Loucy (cell line): ENCODE measurements at regions not wholly inside any gene's neighbourhood (a gene's known extent, or its start where the extent isn't known, plus 50 kb on each side); places are given as distances from the start of the nearest gene placed in this dataset.

Experiments used
- H2AFZ ChIP-seq: fragments of 200-600 bp; sonication (generic); 2 replicates; pipeline ENCODE4 v1.6.0; 2016; ENCODE audit warnings: antibody characterized with exemption, mild to moderate bottlenecking, low read length, moderate library complexity
- H3F3A ChIP-seq: fragments of 200-600 bp; 2 replicates; pipeline ENCODE4 v1.6.0; 2016; ENCODE audit warnings: antibody characterized with exemption, low read depth, mild to moderate bottlenecking
- H3K27me3 ChIP-seq: fragments of 200-600 bp; sonication (generic); 2 replicates; pipeline ENCODE4 v1.6.1; 2014; ENCODE audit warnings: low read length, mild to moderate bottlenecking; ENCODE audit not compliant: insufficient read depth, poor library complexity, severe bottlenecking
- H3K36me3 ChIP-seq: fragments of 200-600 bp; sonication (generic); 2 replicates; pipeline ENCODE4 v1.6.1; 2016; ENCODE audit warnings: low read length; ENCODE audit not compliant: insufficient read depth
- H3K4me1 ChIP-seq: fragments of 200-600 bp; sonication (generic); 2 replicates; pipeline ENCODE4 v1.5.1; 2014; ENCODE audit warnings: low read length, mild to moderate bottlenecking; ENCODE audit not compliant: insufficient read depth, poor library complexity, severe bottlenecking
- H3K4me2 ChIP-seq: fragments of 200-600 bp; sonication (generic); 2 replicates; pipeline ENCODE4 v1.6.0; 2014; ENCODE audit warnings: antibody characterized with exemption, low read length, low read depth, mild to moderate bottlenecking; ENCODE audit not compliant: poor library complexity, severe bottlenecking
- H3K4me3 ChIP-seq: fragments of 200-600 bp; sonication (generic); 2 replicates; pipeline ENCODE4 v1.5.1; 2014; ENCODE audit warnings: low read length, mild to moderate bottlenecking, mixed read lengths; ENCODE audit not compliant: poor library complexity, severe bottlenecking
- H3K79me2 ChIP-seq: fragments of 200-600 bp; sonication (generic); 2 replicates; pipeline ENCODE4 v1.6.1; 2014; ENCODE audit warnings: low read length; ENCODE audit not compliant: insufficient read depth
- H3K9ac ChIP-seq: fragments of 200-600 bp; sonication (generic); 2 replicates; pipeline ENCODE4 v1.6.0; 2014; ENCODE audit warnings: mild to moderate bottlenecking, low read depth, low read length, moderate library complexity; ENCODE audit not compliant: poor library complexity, severe bottlenecking
- H3K9me2 ChIP-seq: fragments of 200-600 bp; sonication (generic); replicated peaks from 2 replicates; pipeline ENCODE4 v1.6.1; 2016; ENCODE audit warnings: low read depth, low read length, mixed read lengths
- H3K9me3 ChIP-seq: fragments of 200-600 bp; sonication (generic); 2 replicates; pipeline ENCODE4 v1.6.1; 2014; ENCODE audit warnings: mild to moderate bottlenecking, antibody characterized with exemption, low read length, low read depth; ENCODE audit not compliant: insufficient read depth
- H4K20me1 ChIP-seq: fragments of 200-600 bp; sonication (generic); 2 replicates; pipeline ENCODE4 v1.6.0; 2014; ENCODE audit warnings: antibody characterized with exemption, low read length, mild to moderate bottlenecking; ENCODE audit not compliant: insufficient read depth, poor library complexity, severe bottlenecking
- CTCF ChIP-seq: fragments of 200-600 bp; sonication (generic); conservative IDR thresholded peaks from 2 replicates; pipeline ENCODE4 v1.5.1; 2014; ENCODE audit warnings: mild to moderate bottlenecking, antibody characterized with exemption, low read length
- EZH2phosphoT487 ChIP-seq: fragments of 200-600 bp; IDR thresholded peaks from 2 replicates; pipeline ENCODE4 v1.6.1; 2018; ENCODE audit warnings: antibody characterized with exemption, mild to moderate bottlenecking, moderate library complexity, borderline replicate concordance

DNA sequence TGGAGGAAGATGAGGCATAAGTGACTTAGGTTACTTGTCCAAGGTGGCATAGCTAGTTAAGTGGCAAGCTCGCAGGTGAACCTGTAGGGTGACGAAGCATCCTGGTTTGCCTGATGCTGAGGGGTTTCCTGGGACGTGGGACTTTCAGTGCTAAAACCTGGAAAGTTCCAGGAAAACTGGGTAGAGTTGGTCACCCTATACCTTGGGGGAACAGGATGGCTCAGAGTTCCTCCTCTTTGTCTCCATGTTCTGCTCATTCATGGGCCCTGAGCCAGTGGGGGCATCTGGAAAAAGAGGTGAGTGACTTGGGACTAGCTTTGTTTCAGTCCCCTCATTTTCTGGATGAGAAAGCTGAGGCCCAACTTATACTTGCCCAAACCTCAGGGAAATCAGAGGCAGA is 268.0 kb upstream of the N4BP1 start:
- Histone ChIP-seq H3K4me2 (no peak overlapping the region), H4K20me1 (no peaks in the 10 kb centered on the region), H3K9ac (no peak overlapping the region), H3K4me1 (no peaks in the 10 kb centered on the region), H3F3A (no peaks in the 10 kb centered on the region), H3K36me3 (no peaks in the 10 kb centered on the region), H3K9me3 (no peaks in the 10 kb centered on the region; the same call in 1 of the 2 replicates), H3K79me2 (no peaks in the 10 kb centered on the region), H3K4me3 (no peak overlapping the region), H3K9me2 (no peaks in the 10 kb centered on the region), H3K27me3 (no peaks in the 10 kb centered on the region), H2AFZ (no peak overlapping the region)
- TF ChIP-seq CTCF (no peak), EZH2phosphoT487 (no peak)

DNA sequence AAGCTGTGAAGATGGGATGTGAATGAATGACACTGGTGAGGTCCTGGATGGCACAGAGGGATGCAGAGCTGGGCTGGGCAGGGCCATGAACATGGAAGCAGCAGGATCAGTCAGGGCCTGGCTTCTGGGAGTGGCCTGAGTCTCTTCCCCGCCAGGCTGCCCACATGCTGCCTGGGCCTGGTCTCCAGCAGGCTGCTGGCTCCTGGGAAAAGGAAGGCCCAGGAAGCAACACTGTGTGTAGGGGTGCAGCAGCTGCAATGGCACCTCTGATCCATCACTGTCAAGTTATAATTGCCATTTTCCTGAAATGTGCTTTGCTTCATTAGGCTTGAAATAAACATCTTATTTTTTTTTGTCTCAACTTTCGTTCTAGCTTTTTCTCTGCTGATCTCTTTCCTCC is 260.2 kb upstream of the N4BP1 start:
- Histone ChIP-seq H3K4me1 (no peaks in the 10 kb centered on the region), H4K20me1 (no peaks in the 10 kb centered on the region), H3K9me2 (no peaks in the 10 kb centered on the region), H3K9ac (no peak overlapping the region), H3F3A (no peaks in the 10 kb centered on the region), H3K9me3 (no peaks in the 10 kb centered on the region), H3K27me3 (no peaks in the 10 kb centered on the region), H3K4me3 (no peak overlapping the region), H3K4me2 (no peak overlapping the region), H2AFZ (no peak overlapping the region), H3K79me2 (no peaks in the 10 kb centered on the region), H3K36me3 (no peaks in the 10 kb centered on the region)
- TF ChIP-seq CTCF = no peak
- no peak for TF ChIP-seq EZH2phosphoT487

DNA sequence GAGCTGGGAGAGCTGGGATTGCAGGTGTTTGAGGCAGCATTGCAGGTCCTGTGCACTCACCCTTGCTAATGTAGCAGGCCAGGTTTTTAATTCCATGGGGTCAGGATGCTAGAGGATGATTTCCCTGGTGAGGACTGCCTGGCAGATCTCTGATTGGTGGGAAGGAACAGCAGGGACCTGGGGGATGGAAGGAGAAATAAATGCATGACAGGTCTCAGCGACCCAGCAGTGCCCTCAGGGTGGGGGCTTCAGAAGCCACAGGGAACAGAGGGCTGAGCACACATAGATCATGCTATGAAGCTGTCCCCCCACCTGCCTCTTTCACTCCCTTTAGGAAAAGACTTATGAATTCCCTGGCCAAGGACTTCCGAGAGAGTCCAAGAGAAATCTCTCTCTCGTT is 255.5 kb upstream of the N4BP1 start:
- Histone ChIP-seq H3K36me3 (no peaks in the 10 kb centered on the region), H3K9me3 (no peaks in the 10 kb centered on the region; the same call in 1 of the 2 replicates), H3K4me2 (no peak overlapping the region), H3K9me2 (no peaks in the 10 kb centered on the region), H3K9ac (no peak overlapping the region), H4K20me1 (no peaks in the 10 kb centered on the region), H3K27me3 (no peaks in the 10 kb centered on the region), H3K4me3 (no peak overlapping the region), H3F3A (no peaks in the 10 kb centered on the region), H2AFZ (no peak overlapping the region), H3K79me2 (no peaks in the 10 kb centered on the region), H3K4me1 (no peaks in the 10 kb centered on the region)
- TF ChIP-seq CTCF = no peak
- no peak for TF ChIP-seq EZH2phosphoT487
